GM20000 (cell line): ENCODE measurements at regions not wholly inside any gene's neighbourhood (a gene's known extent, or its start where the extent isn't known, plus 50 kb on each side); places are given as distances from the start of the nearest gene placed in this dataset.

Source experiments
- DNase-seq: peaks from one replicate; pipeline ENCODE4 v3.0.0; 2012; ENCODE audit warnings: low spot score
- CTCF ChIP-seq: IDR thresholded peaks from 2 replicates; pipeline ENCODE4 v1.5.1; 2012; ENCODE audit warnings: mild to moderate bottlenecking, control low read depth; ENCODE audit errors: extremely low read depth, missing control alignments

DNA sequence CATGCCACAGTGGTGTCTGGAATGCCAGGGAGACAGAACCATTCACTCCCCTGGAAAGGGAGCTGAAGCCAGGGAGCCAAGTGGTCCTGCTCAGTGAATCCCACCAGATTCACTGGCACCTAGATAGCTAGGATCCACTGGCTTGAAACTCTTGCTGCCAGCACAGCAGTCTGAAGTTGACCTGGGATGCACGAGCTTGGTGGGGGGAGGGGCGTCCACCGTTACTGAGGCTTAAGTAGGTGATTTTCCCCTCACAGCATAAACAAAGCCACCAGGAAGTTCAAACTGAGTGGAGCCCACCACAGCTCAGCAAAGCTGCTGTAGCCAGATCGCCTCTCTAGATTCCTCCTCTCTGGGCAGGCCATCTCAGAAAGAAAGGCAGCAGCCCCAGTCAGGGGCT, 413.3 kb downstream of the PRDM5 start:
- no peak for DNase-seq
- TF ChIP-seq CTCF = no peak

GRCh38 chr4:120508036-120508435, 414.5 kb downstream of the PRDM5 start:
- no peak for DNase-seq
- no peak for TF ChIP-seq CTCF

DNA sequence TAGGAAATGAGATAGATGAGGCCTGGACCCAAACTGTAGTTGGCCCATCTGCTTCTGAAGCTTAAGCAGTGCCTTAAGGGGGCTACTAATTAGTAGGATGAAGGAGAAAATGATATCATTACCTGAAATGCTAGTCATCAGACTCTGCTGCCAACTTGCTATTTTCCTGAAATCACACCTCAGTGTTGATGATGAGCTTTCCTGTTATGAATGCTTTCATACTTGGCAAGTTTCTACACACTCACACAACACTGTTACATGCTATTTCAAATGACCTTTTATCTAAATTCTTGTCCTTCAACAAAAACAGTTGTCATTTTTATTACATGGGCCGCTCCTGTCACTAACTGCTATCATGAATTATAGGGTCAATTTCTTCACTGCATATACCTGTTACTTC, 416.0 kb downstream of the PRDM5 start:
- no peak for TF ChIP-seq CTCF

GRCh38 chr4:120498678-120499077, 423.8 kb downstream of the PRDM5 start:
- no peak for DNase-seq
- no peak for TF ChIP-seq CTCF

More for the DNA sequence above, 416.0 kb downstream of the PRDM5 start:
- DNase-seq = no peak

DNA sequence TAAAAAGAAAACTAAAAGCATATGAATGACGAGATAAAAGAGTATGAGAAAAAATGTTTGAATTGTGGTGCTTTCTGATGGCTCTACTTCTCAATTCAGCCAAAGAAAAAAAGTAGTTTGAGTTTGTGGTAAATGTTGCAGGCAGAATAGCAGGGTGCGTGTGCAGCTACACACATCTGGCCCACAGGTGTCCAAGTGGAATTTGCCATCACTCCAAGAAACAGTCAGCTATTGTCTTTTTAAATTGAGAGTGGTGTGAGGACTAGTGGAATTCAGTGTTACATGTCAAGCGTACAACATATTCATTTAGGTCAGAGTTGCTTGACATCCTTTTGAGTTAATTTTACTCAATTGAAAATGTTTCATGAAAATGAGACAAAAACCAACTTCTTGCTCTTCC, 424.8 kb upstream of the MAD2L1 start:
- TF ChIP-seq CTCF = no peak
- no peak for DNase-seq

DNA sequence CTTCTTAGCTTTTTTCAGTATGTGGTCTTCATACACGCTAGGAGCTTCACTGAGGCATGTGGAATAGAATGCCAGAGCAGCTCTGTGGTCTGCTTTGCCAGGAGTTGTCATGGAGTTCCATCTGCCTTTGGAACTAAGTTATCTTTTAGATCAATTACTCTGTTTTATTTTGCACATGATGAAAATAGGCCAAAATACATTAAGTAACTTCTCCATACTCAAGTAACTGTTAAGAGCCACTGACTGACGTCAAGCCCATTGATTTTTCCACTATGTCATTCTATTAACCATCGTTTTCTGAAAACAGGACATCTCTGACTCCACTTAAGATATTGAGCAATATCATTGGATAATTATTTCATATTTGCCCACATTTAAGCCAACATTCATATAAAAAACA, 415.1 kb upstream of the MAD2L1 start:
- no peak for TF ChIP-seq CTCF

DNA sequence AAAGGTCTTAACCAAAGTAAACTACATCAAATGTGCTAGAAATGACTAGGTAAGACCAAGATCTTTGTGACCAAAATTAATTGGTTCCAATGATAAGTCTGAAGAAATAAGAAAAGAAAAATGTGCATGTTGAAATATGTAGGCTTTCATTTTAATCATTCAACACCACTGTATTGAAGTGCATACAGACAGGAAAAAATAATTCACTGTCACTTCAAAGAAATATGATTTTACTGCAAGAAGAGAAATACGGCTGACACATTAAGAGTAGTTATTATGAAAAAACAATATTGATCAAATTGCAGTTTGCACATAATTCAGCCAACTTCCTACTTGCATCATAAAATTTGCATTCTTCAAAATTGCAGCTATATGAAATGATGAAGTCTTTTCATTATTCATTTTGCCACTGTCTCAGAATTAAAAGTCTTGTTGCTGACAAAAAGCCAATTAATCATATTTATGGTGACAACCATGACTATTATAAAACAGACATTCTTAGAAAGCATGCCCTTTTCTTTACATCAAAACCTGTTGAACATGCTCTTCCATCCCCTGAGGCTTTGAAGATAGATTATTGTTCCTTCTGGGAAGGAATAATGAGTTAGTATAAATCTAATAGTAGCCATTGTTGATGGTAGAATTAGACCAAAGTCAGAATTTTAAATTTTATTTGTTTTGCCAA, 405.9 kb upstream of the MAD2L1 start:
- DNase-seq = no peak
- TF ChIP-seq CTCF = no peak

More for the DNA sequence above, 415.1 kb upstream of the MAD2L1 start:
- DNase-seq = no peak
